D341Med (cell line): ENCODE measurements at regions not wholly inside any gene's neighbourhood (a gene's known extent, or its start where the extent isn't known, plus 50 kb on each side); places are given as distances from the start of the nearest gene placed in this dataset.
"Not testable (repeated sequence)": the region's sequence is repeated elsewhere in the genome, so short reads cannot be mapped to it uniquely, and the experiment has no call there.

Source experiments
- DNase-seq: peaks from one replicate; pipeline ENCODE4 v3.0.0; 2012; ENCODE audit warnings: low spot score

GRCh38 chrX:114272096-114272686 is 311.7 kb upstream of the HTR2C start:
- no peak for DNase-seq

DNA sequence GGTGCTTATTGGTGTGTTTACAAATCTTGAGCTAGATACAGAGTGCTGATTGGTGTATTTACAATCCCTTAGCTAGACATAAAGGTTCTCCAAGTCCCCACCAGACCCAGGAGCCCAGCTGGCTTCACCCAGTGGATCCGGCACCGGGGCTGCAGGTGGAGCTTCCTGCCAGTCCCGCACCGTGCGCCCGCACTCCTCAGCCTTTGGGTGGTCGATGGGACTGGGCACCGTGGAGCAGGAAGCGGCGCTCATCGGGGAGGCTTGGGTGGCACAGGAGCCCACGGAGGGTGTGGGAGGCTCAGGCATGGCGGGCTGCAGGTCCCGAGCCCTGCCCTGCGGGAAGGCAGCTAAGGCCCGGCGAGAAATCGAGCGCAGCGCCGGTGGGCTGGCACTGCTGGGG is 313.5 kb upstream of the HTR2C start:
- not testable (repeated sequence) for DNase-seq

DNA sequence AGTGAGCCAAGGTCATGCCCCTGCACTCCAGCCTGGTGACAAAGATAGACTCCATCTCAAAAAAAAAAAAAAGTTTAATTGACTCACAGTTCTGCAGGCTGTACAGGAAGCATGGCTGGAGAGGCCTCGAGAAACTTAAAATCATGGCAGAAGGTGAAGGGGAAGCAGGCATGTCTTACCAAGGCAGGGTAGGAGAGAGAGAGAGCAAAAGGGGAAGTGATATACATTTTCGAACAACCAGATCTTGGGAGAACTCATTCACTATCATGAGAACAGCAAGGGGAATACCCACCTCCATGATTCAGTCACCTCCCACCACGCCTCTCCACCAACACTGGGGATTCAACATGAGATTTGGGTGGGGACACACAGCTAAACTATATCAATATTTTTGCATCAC is 315.2 kb upstream of the HTR2C start:
- DNase-seq: no peak

DNA sequence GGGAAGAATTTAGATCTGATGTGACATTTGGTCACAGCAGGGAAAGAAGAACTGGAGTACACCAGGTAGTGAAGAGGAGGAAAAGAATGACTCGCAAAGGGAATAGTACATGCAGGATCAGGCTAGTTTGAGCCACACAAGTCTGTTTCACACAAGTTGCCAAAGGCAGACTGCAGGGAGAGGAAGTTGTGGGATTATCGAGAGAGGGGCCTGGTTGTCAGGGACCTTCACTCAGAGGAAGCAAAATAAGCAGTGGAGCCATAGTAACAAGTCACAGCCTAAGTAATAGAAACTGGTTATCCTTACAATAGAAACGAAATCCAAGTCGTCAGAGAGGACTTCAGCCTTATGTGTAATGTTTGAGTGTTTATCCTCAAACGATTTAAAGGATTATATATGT is 316.7 kb upstream of the HTR2C start:
- no peak for DNase-seq

DNA sequence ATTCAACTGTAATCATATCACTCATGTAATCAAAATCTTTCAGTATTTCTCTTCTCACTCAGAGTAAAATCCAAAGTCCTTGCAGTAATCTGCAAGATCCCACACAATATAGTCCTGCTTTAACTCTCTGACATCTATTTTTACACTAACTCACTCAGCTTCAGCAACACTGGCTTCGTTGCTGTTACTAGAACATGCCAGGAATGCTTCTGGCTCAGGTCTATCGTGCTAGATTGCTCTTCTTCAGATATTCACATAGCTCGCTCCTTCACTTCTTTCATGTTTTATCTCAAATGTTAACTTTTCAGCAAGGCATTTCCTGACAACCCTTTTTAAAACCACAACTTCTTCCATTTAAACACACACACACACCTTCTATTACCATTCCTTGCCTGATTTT is 331.7 kb upstream of the HTR2C start:
- DNase-seq: no peak

GRCh38 chrX:114251575-114251974 is 332.3 kb upstream of the HTR2C start:
- no peak for DNase-seq

GRCh38 chrX:114221445-114221844 is 362.4 kb upstream of the HTR2C start:
- DNase-seq: no peak

DNA sequence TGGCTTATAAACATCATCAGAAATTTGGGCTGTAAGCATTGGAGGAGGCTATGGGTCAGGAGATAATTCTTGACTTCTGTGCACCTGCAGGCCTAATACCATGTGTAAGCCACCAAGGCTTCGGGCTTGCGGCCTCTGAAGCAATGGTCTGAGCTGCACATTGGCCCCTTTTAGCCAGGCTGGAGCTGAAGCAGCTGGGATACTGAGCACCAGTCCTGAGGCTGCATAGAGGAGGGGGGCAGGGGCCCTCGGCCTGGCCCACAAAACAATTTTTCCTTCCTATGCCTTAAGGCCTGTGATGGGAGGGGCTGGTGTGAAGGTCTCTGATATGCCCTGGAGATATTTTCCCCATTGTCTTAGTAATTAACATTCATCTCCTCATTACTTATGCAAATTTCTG is 373.0 kb upstream of the HTR2C start:
- no peak for DNase-seq

DNA sequence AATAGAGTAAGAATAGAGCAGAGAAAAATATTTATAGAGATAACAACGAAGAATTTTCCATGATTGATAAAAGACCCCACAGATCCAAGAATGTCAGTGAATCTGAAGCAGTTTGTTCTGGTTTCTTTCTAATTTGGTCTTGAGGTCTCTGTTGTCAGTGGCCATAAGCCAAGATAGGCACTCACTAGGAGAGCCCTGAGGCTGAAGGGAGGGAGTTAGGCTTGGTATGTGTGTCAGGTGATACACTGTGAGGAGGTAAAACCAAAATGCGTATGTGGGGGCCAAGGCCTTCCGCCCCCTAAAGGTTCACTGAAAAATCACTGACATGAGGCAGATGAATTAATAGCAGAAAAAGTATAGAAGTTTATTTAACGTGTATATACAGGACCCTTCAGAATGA is 382.3 kb upstream of the HTR2C start:
- no peak for DNase-seq

DNA sequence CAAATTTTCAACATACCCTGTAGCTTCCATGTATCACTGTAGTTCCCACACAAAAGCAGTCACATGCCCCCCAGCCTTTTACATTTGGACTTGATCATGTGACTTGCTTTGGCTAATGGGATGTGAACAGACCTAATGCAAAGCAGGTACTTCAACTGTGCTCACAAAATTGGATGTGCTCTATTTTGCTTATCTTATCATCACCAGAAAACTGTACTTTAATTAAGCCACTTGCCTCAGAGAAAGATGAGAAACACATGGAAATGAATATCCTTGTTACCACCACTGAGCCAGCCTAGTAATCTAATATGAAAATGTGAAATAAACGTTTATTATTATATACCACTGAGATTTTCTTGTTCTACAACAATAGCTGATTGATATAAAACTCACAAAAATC is 402.7 kb upstream of the HTR2C start:
- DNase-seq: no peak

DNA sequence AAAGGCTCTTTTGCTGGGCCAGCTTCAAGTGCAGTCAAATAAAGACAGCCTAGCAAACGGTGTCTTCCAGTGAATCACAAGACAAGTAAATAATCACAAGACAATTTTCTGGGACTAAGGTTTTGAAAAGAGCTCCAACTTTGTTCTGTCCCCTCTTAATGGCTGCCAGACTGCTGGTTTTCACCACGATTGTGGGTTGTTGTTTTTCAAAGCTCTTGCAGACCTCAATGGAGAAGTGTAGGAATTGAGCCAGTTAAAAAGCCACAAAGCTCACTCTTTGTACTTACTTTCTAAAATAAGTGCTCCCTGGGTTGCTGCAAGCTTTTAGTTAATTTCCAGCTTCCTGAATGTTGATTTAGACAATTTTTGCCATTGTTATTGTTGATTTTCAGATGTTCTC is 405.8 kb upstream of the HTR2C start:
- DNase-seq: no peak

GRCh38 chrX:114167276-114167675 is 416.6 kb upstream of the HTR2C start:
- not testable (repeated sequence) for DNase-seq

DNA sequence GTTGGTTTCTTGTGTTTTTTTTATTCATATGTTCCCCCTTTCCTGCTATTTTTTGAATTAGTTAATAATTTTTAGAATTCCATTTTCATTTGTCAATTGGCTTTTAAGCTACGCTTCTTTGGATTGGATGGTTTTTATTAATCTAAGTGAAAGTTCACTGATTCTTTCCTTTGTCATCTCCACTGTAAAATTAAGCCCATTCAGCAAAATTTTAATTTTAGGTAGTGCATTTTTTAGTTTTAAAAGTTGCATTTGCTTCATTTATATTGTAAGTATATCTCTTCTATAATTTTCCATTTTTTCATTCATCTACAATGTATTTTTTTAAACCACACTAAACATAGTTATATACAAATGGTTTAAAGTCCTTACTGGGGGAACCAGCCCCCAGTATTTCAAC is 417.3 kb upstream of the HTR2C start:
- DNase-seq: no peak

- no peak for DNase-seq
Observed at GRCh38 chrX:114165537-114165936, 418.3 kb upstream of the HTR2C start.

DNA sequence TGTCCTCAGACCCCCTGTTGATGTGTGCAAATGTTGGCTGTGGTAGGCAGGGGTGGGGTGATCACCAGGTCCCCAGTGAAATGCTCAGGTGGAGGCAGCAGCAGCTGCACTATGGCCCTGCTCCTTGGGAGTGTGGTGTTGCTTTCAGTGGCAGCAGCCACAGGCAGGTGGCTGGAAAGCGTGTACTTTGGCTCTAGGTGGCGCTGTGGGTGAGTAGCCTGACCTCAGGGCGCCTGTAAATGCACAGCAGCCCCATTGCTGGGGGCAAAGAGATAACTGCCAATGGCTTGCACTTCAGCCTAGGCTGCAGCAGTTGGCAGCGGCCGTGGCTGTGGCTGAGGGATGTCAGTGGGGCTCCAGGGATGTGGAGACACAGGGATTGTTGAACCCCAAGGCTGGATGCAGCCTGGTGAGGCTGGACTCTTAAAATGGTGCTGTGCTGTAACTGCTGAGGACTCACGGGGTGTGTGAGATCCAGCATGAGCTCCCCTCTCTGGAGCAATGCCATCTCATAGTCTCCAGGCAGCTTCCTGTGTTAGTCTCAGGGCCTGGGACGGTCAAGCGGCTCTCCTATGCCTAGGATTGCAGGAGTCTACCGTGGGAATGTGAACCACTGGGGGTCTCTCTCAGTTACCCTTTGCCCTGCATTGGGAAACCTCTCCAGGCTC is 421.7 kb upstream of the HTR2C start:
- peak; percentile 29 for DNase-seq

GRCh38 chrX:114152801-114153200 is 431.1 kb upstream of the HTR2C start:
- DNase-seq: no peak

DNA sequence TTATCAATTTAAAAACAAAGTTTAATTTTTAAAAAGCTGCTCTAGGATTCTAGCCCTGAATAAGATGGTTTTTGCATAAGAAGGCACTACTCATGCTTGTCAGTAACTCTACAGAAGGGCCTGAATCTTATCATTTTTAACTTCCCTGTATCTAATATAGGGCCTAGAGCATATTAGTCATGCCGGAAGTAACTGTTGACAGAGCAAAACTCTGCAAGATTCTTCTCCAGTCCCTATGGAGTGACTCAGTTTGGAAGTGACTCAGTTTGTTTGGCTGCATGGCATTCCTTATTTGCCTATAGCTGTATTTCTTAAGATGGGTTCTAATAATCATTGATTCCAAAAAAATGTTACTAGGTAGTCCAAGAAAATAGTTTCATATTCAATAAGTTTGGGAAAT is 431.8 kb upstream of the HTR2C start:
- no peak for DNase-seq

- no peak for DNase-seq
Observed at GRCh38 chrX:114134465-114134864, 449.4 kb upstream of the HTR2C start.

GRCh38 chrX:114127411-114128025 is 456.4 kb upstream of the HTR2C start:
- DNase-seq: no peak

DNA sequence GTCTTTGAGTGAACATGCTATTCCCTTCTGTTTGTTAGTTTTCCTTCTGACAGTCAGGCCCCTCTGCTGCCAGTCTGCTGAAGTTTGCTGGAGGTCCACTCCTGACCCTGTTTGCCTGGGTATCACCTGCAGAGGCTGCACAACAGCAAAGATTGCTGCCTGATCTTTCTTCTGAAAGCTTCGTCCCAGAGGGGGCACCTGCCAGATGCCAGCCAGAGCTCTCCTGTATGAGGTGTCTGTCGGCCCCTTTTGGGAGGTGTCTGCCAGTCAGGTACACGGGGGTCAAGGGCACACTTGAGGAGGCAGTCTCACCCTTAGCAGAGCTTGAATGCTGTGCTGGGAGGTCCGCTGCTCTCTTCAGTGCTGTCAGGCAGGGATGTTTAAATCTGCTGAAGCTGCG is 456.9 kb upstream of the HTR2C start:
- DNase-seq: no peak

- DNase-seq: no peak
Observed at GRCh38 chrX:114101081-114101480, 482.8 kb upstream of the HTR2C start.

- DNase-seq: no peak
Observed at GRCh38 chrX:114097866-114098265, 486.0 kb upstream of the HTR2C start.

- DNase-seq: no peak
Observed at GRCh38 chrX:114097427-114097826, 486.5 kb upstream of the HTR2C start.

GRCh38 chrX:114095789-114096188 is 488.1 kb upstream of the HTR2C start:
- no peak for DNase-seq
